ENCODE measurements at regions not wholly inside any gene's neighbourhood (a gene's known extent, or its start where the extent isn't known, plus 50 kb on each side); places are given as distances from the start of the nearest gene placed in this dataset.
"Not testable (repeated sequence)": the region's sequence is repeated elsewhere in the genome, so short reads cannot be mapped to it uniquely, and the experiment has no call there.

DNA sequence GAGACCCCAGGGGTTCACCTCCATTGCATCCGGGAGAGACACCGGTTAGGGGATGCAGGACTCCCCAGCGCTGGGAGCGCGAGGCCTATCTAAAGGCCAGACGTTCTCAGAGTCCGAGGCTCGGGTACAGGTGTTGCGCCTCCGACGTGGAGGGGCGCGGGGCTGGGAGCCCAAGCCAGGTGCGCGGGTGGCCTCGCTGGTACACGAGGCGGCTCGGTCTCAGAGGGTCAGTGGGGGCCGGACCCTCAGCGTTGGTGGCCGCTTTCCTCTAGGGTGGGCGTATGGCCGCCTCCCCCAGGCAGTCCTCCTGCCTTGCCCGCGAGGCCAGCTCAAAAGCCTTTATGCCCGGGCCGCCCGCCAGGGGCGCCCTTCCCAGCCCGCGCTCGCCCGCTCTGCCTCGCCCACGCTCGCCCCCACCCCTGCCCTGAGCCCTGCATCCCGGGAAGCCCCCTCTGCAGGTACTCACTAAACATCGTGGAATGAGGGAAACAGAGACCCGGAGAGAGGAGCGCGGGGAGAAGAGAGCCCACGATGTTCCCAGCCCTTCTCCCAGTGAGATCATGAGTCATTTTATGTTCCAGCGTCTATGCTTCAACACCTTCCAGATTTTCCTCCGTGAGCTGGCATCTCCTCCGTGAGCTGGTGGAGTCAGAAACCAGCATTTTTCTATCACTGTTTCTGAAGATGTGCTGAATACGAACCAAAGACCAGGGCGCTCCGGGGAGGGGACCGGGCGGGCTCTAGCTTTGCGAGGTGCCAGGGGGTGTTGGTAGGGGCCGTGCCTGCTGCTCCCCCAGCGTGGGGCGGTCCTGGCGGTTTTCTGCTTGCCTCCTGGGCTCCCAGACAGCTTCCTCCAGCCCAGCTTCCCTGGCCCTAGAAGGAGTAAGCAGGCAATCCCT lies 73.8 kb downstream of the DIO3 start:
- no peak for DNase-seq (ENCODE audit: low spot score)

DNA sequence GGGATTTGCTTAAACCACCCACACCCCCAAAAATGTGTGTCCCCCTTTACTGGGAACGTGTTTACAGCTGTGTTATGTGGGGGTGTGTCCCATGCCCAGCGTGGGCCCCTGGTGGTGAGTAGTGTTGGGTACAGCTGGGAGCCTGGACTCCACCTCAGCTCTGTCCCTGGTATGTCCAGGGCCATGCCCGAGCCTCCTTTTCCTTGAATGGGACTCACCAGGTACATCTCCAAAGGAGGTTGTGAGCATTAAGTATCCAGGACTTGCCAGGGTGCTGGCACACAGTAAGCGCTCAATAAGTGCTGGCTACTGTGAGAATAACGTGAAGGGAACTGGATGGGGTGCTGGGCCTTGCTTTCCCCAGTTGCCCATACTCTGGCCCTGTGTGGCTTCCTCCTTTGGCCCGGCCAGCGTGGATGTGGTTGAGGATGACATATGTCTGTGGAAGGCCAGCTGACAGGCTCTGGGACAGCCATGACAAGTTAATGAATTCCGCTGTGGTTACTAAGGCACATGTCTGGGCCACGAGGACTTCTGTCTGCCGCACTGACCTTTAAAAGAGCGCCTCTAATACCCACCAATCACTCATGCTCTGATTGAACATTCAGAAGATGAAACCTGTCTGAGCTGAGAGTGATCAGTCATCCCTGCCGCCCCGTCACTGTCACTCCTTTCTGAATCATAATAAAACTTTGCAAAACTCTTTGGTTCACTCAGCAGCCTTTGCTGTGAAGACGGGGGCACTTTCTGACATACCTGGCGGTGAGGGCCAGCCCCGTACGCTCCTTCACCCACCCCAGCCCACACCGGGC lies 74.7 kb downstream of the DIO3 start:
- DNase-seq (ENCODE audit: low spot score): no peak

DNA sequence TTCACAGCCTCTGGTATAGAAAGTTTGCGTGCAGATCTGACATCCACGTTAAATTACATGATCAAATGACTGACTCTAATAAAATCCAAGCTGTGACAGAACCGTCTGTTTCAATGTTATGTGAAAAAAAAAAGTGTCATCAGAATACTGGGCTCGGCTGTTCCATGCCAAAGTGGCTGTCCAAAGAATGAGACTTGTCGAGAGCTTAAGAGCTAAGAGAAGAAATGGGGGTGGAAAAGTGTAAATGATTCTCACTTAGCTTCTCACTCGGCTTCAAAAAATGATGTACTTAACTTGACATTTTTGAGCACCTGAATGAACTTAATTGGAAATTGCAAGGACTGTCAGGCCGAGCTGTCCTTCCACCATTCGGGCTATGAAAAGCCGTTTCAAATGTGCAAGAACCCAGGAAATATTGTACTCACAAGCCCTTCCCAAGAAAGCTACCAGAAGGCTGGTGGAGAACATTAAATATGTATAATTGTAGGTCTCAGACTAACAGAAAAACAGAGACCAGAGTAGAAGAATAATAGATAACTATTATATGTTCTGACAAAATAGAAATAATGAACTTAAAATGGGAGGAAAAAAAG lies 78.0 kb downstream of the DIO3 start:
- no peak for DNase-seq (ENCODE audit: low spot score)

DNA sequence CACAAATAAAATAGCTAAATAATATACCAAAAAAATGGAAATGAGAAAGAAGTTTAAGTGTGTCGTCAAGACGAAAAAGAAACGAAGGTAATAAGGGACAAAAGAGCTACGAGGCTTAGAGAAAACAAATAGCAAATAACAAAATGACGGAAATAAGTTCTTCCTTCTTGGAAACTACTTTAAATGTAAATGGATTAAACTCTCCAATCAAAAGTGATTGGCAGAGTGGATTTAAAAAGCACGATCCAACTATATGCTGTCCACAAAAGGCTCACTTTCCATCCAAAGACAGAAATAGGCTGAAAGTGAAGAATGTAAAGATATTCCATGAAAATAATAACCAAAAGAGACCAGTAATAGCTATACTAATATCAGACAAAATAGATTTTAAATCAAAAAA lies 82.4 kb downstream of the DIO3 start:
- DNase-seq (ENCODE audit: low spot score): no peak

GRCh38 chr14:101654051-101654450 lies 92.8 kb downstream of the DIO3 start:
- DNase-seq (ENCODE audit: low spot score): no peak

DNA sequence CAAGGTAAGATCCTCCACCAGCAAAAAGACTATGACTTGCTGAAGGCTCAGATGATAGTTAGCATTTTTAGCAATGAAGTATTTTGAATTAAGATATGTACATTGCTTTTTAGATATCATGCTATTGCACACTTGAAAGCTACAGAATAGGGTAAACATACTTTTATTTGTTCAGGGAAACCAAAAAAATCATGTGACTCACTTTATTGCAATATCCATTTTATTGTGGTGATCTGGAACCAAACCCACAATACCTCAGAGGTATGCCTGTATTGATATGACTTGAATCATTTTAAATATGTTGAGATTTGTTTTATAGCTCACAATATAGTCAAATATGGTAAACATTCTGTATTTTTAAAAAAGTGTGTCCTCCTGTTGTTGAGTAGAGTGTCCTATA lies 96.1 kb downstream of the DIO3 start:
- no peak for DNase-seq (ENCODE audit: low spot score)

GRCh38 chr14:101665478-101666078 lies 95.9 kb upstream of the PPP2R5C start:
- DNase-seq (ENCODE audit: low spot score): peak; percentile 66

- DNase-seq (ENCODE audit: low spot score): peak; percentile 25
Observed at GRCh38 chr14:101666264-101666663, 95.2 kb upstream of the PPP2R5C start.

DNA sequence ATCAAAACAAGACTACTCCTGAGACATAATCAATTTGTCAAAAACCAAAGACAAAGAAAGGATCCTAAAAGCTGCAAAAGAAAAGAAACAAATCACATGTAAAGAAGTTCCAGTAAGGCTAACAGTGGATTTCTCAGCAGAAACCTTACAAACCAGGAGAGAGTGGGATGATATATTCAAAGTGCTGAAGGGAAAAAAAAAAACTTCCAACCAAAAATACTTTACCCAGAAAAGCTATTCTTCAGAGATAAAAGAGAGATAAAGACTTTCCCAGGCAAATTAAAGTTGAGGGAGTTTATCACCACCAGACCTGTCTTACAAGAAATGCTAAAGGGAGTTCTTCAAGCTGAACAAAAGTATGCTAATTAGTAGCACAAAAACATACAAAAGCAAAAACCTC lies 91.9 kb upstream of the PPP2R5C start:
- no peak for DNase-seq (ENCODE audit: low spot score)

- no peak for DNase-seq (ENCODE audit: low spot score)
Observed at GRCh38 chr14:101673873-101674272, 87.6 kb upstream of the PPP2R5C start.

DNA sequence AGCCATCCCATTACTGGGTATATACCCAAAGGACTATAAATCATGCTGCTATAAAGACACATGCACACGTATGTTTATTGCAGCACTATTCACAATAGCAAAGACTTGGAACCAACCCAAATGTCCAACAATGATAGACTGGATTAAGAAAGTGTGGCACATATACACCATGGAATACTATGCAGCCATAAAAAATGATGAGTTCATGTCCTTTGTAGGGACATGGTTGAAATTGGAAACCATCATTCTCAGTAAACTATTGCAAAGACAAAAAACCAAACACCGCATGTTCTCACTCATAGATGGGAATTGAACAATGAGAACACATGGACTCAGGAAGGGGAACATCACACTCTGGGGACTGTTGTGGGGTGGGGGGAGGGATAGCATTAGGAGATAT lies 85.7 kb upstream of the PPP2R5C start:
- DNase-seq (ENCODE audit: low spot score): not testable (repeated sequence)

GRCh38 chr14:101677912-101678327 lies 83.6 kb upstream of the PPP2R5C start:
- DNase-seq (ENCODE audit: low spot score): not testable (repeated sequence)

DNA sequence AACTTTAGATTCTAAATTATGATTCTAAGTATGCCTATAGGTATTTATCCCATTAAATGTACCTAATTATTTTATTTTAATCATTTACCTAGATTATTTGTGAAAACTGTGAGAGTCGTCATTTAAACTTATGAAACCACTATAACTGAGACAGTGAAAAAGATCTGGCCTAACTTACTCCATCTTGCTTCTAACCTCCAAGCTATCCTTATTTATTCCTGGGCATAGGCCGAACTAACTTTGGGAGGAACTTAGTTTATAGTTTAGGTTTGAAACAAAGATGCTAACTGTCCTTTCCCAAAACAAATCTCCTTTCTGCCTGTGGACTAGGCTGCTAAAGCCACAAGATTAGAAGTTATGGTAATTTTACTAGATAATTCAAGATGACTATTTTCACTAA lies 79.7 kb upstream of the PPP2R5C start:
- no peak for DNase-seq (ENCODE audit: low spot score)

DNA sequence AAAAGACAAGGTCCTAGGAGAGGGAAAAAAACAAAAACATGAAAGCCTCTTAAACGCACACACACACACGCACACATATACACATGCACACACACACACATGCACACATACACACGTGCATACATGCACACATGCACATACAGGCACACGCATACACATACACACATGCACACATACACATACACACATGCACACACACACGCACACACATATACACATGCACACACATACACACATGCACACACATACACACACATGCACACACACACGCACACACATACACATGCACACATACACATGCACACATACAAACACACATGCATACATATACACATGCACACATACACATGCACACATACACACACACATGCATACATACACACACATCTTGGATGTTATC lies 78.1 kb upstream of the PPP2R5C start:
- no peak for DNase-seq (ENCODE audit: low spot score)

- no peak for DNase-seq (ENCODE audit: low spot score)
Observed at GRCh38 chr14:101687756-101688546, 73.6 kb upstream of the PPP2R5C start.

DNA sequence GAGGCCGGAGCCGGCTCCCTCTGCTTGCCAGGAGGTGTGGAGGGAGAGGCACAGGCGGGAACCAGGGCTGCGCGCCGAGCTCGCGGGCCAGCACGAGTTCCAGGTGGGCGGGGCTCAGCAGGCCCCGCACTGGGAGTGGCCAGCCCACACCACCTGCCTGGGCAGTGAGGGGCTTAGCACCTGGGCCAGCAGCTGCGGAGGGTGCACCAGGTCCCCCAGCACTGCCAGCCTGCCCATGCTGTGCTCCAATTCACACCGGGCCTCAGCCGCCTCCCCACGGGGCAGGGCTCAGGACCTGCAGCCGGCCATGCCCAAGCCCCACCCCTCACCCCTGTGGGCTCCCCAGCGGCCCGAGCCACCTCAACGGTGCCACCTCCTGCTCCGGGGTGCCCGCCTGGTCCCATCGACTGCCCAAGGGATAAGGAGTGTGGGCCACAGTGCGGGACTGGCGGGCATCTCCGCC lies 72.4 kb upstream of the PPP2R5C start:
- no peak for DNase-seq (ENCODE audit: low spot score)

DNA sequence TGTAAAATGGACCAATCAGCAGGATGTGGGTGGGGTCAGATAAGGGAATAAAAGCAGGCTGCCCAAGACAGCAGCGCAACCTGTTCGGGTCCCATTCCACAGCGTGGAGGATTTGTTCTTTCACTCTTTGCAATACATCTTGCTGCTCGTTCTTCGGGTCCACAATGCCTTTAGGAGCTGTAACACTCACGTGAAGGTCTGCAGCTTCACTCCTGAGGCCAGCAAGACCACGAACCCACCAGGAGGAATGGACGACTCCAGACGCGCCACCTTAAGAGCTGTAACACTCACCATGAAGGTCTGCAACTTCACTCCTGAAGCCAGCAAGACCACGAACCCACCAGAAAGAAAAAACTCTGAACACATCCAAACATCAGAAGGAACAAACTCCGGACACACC lies 71.5 kb upstream of the PPP2R5C start:
- not testable (repeated sequence) for DNase-seq (ENCODE audit: low spot score)

- no peak for DNase-seq (ENCODE audit: low spot score)
Observed at GRCh38 chr14:101695659-101696058, 65.8 kb upstream of the PPP2R5C start.

- DNase-seq (ENCODE audit: low spot score): no peak
Observed at GRCh38 chr14:101704140-101704539, 57.4 kb upstream of the PPP2R5C start.

GRCh38 chr14:101705733-101706508 lies 55.6 kb upstream of the PPP2R5C start:
- DNase-seq (ENCODE audit: low spot score): no peak

Data from D341Med (cell line).